Epithelial cell of esophagus (primary cell): ENCODE measurements at regions not wholly inside any gene's neighbourhood (a gene's known extent, or its start where the extent isn't known, plus 50 kb on each side); places are given as distances from the start of the nearest gene placed in this dataset.

Experiments used
- DNase-seq: peaks from one replicate; pipeline ENCODE4 v3.0.0; 2010; ENCODE audit warnings: low read depth
- H3K4me3 ChIP-seq: 2 replicates; pipeline ENCODE4 v1.5.1; 2011; ENCODE audit warnings: mild to moderate bottlenecking, low read length, control low read depth
- TF ChIP-seq, protein P1 (sequence below): IDR thresholded peaks from 2 replicates; pipeline ENCODE4 v1.5.1; 2011; ENCODE audit warnings: low read depth, mild to moderate bottlenecking, low read length, control low read depth, inconsistent platforms; ENCODE audit not compliant: insufficient read depth; ENCODE audit errors: missing control alignments

DNA sequence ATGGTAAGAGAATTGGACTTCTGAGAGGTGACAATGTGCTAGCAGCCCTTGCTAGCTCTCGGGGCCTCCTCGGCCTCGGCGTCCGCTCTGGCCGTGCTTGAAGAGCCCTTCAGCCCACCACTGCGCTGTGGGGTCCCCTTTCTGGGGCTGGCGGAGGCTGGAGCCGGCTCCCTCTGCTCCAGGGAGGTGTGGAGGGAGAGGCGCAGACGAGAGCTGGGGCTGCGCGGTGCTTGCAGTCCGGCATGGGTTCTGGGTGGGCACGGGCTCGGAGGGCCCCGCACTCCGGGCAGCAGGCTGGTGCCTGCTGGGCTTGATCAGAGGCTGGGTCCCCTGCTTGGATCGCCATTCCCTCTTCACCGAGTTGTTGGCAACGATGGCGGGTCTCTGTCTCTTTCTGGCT, 226.4 kb upstream of the AMIGO2 start:
- DNase-seq = no peak
- TF ChIP-seq, protein P1, sequence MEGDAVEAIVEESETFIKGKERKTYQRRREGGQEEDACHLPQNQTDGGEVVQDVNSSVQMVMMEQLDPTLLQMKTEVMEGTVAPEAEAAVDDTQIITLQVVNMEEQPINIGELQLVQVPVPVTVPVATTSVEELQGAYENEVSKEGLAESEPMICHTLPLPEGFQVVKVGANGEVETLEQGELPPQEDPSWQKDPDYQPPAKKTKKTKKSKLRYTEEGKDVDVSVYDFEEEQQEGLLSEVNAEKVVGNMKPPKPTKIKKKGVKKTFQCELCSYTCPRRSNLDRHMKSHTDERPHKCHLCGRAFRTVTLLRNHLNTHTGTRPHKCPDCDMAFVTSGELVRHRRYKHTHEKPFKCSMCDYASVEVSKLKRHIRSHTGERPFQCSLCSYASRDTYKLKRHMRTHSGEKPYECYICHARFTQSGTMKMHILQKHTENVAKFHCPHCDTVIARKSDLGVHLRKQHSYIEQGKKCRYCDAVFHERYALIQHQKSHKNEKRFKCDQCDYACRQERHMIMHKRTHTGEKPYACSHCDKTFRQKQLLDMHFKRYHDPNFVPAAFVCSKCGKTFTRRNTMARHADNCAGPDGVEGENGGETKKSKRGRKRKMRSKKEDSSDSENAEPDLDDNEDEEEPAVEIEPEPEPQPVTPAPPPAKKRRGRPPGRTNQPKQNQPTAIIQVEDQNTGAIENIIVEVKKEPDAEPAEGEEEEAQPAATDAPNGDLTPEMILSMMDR = no peak
- no peak overlapping the region for H3K4me3 ChIP-seq

DNA sequence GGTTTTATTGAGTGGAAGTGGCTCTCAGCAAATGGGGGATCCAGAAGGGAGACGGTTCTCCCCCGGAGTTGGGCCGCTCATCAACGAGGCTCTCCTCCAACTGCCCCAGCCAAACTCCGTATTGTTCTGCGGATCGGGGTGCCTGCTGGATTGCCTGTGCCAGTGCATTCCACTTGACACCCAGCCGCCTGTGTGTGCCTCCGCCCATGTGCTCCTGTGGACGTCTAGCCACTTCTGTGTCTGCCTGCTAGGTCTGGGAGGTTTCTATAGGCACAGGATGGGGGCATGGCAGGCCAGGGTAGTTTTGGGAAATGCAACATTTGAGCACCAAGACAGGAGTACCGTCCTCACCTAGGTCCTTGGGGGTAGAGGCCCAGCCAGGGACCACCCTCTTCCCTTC, 225.7 kb upstream of the AMIGO2 start:
- TF ChIP-seq, protein P1 = no peak
- DNase-seq = no peak
- H3K4me3 ChIP-seq = no peak overlapping the region

DNA sequence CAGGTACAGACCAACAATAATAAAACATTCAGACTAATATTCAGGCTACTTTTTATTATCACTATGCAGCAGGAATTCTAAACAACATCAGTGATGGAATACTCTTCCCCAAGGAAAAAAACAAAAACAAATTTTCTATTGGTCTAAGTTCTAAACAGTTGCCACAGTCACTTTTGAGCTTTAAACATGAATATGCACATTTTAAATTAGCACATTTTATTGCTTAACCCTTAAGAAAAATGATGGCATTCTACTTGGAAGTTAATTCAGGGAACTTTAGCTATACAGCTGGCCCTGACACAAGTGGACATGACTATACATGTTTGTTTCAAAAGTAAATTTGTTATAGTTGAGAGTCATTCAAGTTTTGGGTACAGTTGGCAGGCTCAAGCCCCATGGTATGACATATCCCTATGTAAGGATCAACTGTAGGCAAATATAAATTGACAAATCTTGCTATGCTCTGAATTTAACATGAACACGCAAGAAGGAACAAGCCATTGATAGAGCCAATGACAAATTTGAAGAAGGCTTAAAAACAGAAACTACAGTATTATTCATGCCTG, 224.3 kb upstream of the AMIGO2 start:
- TF ChIP-seq, protein P1 = no peak
- no peak overlapping the region for H3K4me3 ChIP-seq

DNA sequence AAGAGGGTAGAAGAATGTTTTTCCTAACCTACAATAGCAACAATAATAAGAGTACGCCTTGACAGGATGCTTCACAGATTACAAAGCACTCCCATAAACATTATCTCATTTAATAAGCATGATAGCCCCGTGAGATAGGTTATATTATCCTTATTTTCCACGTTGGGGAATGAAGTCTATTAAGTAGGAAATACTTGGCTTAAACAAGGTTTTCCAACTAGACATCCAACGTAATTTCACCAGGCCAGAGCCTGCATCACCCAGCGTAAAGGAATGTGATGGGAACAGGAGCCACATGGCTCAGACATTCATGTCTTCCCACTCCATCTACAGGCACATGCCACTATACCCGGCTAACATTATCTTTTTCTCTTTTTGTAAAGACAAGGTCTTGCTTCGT, 223.4 kb upstream of the AMIGO2 start:
- DNase-seq = no peak
- H3K4me3 ChIP-seq = no peak overlapping the region

More for the DNA sequence above, 224.3 kb upstream of the AMIGO2 start:
- DNase-seq = peak; percentile 93

DNA sequence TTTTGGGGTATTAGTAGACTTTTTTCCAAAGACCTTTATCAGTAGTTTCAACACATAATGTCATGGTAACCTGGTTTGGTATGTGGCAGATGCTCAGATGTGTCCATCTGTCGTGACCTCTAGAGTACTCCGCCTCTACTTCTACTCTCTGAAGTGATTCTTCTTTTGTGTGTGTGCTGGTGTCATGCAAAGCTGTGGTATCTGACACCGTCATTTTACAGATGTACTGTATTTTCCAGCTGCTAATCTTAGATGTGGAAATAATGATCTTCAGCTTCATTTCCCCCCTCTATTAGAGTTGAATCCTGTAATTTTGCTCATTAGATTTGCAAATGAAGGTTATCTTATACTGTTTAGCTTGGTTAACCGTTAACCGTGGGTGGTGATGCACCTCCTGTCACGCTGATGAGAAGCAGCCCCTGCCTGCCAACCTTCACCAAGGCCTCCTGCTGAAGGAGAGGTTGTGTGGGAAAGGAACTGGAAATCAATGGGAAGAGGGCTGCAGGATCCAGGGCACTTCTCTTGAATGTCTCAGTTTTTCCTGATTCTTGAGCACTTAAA, 222.4 kb upstream of the AMIGO2 start:
- DNase-seq = no peak
- H3K4me3 ChIP-seq = no peak overlapping the region

More for the DNA sequence above, 223.4 kb upstream of the AMIGO2 start:
- TF ChIP-seq, protein P1 = no peak

DNA sequence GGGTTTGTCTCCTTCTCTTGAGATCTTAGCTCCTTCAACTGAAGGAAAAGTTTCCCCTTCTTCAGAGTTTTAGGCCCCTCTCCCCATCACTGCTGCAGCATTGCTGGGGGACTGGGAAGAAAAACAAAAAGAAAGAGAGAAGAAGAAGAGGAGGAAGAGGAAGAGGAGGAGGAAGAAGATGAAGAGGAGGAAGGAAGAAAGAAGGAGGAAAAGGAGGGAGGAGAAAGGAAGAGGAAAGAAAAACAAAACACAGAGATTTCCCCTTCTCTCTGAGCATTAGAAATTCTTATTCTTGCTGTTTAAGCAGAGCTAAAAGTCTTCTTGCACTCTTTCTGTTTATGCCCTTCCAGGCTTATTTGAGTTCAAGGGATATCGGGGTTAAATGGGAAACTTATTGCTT, 219.8 kb upstream of the AMIGO2 start:
- TF ChIP-seq, protein P1 = no peak
- no peak overlapping the region for H3K4me3 ChIP-seq
- DNase-seq = no peak

More for the DNA sequence above, 222.4 kb upstream of the AMIGO2 start:
- TF ChIP-seq, protein P1 = no peak

DNA sequence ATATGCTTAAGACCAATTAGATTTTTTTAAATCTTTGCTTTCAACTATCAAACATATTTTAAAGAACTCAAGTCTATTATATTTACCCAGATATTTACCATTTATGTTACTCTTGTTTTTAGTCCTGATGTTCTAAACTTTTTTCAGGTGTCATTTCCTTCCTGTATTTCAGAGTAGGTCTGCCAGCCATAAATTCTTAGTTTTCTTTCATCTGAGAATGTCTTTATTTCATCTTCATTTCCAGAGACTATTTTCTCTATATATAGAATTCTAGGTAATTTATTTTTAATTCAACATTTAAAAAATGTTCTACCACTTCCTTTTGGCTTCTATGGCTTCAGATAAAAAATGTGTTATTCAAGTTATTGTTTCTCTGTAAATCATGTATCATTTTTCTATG, 218.2 kb upstream of the AMIGO2 start:
- H3K4me3 ChIP-seq = no peak overlapping the region
- TF ChIP-seq, protein P1 = no peak
- no peak for DNase-seq
